DMS153 treated with DMSO at 0.1 percent for 48 hours (cell line): ENCODE measurements at regions not wholly inside any gene's neighbourhood (a gene's known extent, or its start where the extent isn't known, plus 50 kb on each side); places are given as distances from the start of the nearest gene placed in this dataset.

ENCODE experiments used
- DNase-seq: peaks from one replicate; lab custom pipeline; 2025; ENCODE audit not compliant: unreplicated experiment; lab: John Stamatoyannopoulos, UW

- no peak for DNase-seq
Measured at GRCh38 chr4:123308667-123309066, 87.9 kb upstream of the SPRY1 start.

- no peak for DNase-seq
Measured at GRCh38 chr4:123312116-123312515, 84.5 kb upstream of the SPRY1 start.

GRCh38 chr4:123312951-123313592, 83.5 kb upstream of the SPRY1 start:
- no peak for DNase-seq

GRCh38 chr4:123315617-123316016, 81.0 kb upstream of the SPRY1 start:
- DNase-seq: no peak

GRCh38 chr4:123317211-123317610, 79.4 kb upstream of the SPRY1 start:
- DNase-seq: no peak

- DNase-seq: no peak
Measured at GRCh38 chr4:123319639-123320038, 77.0 kb upstream of the SPRY1 start.

- DNase-seq: no peak
Measured at GRCh38 chr4:123323998-123324397, 72.6 kb upstream of the SPRY1 start.

- DNase-seq: no peak
Measured at GRCh38 chr4:123325241-123325681, 71.3 kb upstream of the SPRY1 start.

GRCh38 chr4:123327346-123327745, 69.2 kb upstream of the SPRY1 start:
- DNase-seq: no peak

GRCh38 chr4:123327846-123328429, 68.7 kb upstream of the SPRY1 start:
- DNase-seq: no peak

GRCh38 chr4:123338715-123339114, 57.9 kb upstream of the SPRY1 start:
- DNase-seq: no peak

GRCh38 chr4:123339507-123340380, 56.9 kb upstream of the SPRY1 start:
- DNase-seq: no peak

GRCh38 chr4:123340381-123340701, 56.3 kb upstream of the SPRY1 start:
- DNase-seq: no peak

GRCh38 chr4:123342498-123342897, 54.1 kb upstream of the SPRY1 start:
- no peak for DNase-seq

- no peak for DNase-seq
Measured at GRCh38 chr4:123343400-123344041, 53.1 kb upstream of the SPRY1 start.

GRCh38 chr4:123345137-123345934, 51.3 kb upstream of the SPRY1 start:
- DNase-seq: no peak

GRCh38 chr4:123345935-123346300, 50.7 kb upstream of the SPRY1 start:
- DNase-seq: no peak

- DNase-seq: no peak
Measured at GRCh38 chr4:123346330-123346940, 50.2 kb upstream of the SPRY1 start.
